ENCODE measurements at regions not wholly inside any gene's neighbourhood (a gene's known extent, or its start where the extent isn't known, plus 50 kb on each side); places are given as distances from the start of the nearest gene placed in this dataset.
"Not testable (repeated sequence)": the region's sequence is repeated elsewhere in the genome, so short reads cannot be mapped to it uniquely, and the experiment has no call there.

- no peak for ATAC-seq
- H3K9me3 Mint-ChIP-seq = no peaks in the 10 kb centered on the region
- no peaks in the 10 kb centered on the region for H3K36me3 Mint-ChIP-seq
- H3K4me1 Mint-ChIP-seq = no peaks in the 10 kb centered on the region
- H3K27ac Mint-ChIP-seq = no peak overlapping the region
- no peaks in the 10 kb centered on the region for H3K27me3 Mint-ChIP-seq
- no peak overlapping the region for H3K4me3 Mint-ChIP-seq
Measured at GRCh38 chr9:22718653-22719052, 272.0 kb downstream of the DMRTA1 start.

- no peaks in the 10 kb centered on the region for H3K27me3 Mint-ChIP-seq
- no peak overlapping the region for H3K27ac Mint-ChIP-seq
- H3K9me3 Mint-ChIP-seq = no peaks in the 10 kb centered on the region
- no peak for ATAC-seq
- H3K36me3 Mint-ChIP-seq = no peaks in the 10 kb centered on the region
- no peak overlapping the region for H3K4me3 Mint-ChIP-seq
- H3K4me1 Mint-ChIP-seq = no peaks in the 10 kb centered on the region
Measured at GRCh38 chr9:22722492-22722891, 275.9 kb downstream of the DMRTA1 start.

- no peak for ATAC-seq
- Mint-ChIP-seq H3K4me1 (no peaks in the 10 kb centered on the region), H3K27ac (no peak overlapping the region), H3K27me3 (no peaks in the 10 kb centered on the region), H3K36me3 (no peaks in the 10 kb centered on the region), H3K4me3 (no peak overlapping the region), H3K9me3 (peaks cover 4% of the 10 kb centered on the region)
Measured at GRCh38 chr9:22731786-22732185, 285.2 kb downstream of the DMRTA1 start.

DNA sequence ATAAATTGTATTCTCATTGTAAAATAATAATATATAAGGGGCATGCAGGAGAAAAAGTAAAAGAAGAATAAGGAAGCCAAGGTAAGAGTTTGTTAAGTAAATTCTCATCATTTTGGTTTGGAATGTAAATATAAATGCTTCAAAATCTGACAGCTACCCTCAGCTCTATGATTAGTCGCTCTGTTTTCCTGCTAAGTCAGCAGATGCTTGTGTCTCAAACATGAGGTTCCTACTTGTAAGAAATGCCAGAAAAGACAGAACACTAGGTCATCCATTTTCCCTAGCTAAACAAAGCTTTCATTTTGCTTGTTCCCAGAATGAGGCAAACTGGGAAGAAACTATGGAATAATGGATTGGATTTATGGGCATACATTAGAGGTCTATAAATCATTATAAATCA is 293.1 kb downstream of the DMRTA1 start:
- no peaks in the 10 kb centered on the region for H3K36me3 Mint-ChIP-seq
- no peak for ATAC-seq
- H3K27me3 Mint-ChIP-seq = no peaks in the 10 kb centered on the region
- H3K9me3 Mint-ChIP-seq = no peaks in the 10 kb centered on the region
- H3K4me3 Mint-ChIP-seq = no peak overlapping the region
- no peak overlapping the region for H3K27ac Mint-ChIP-seq
- no peaks in the 10 kb centered on the region for H3K4me1 Mint-ChIP-seq

DNA sequence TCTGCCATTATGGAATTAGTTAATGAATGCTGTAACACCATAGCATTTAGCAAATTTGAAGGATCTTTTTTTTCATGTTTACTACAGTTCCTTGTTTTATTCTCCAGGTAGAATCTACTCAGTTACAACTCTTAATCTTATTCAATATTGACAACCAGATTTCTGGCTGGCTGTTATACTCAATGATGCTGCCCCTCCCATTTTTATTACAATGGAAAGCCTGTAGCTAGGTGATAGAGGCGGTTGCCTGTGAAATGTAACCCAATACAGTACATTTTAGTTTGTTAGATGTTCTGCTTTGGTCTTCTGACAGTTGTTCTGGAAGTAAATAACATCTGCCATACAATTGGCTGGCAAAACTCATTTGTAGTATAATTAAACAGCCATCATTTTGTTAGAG is 294.2 kb downstream of the DMRTA1 start:
- Mint-ChIP-seq H3K27ac (no peak overlapping the region), H3K9me3 (no peaks in the 10 kb centered on the region), H3K4me1 (no peaks in the 10 kb centered on the region), H3K27me3 (no peaks in the 10 kb centered on the region), H3K36me3 (no peaks in the 10 kb centered on the region), H3K4me3 (no peak overlapping the region)
- ATAC-seq = no peak

DNA sequence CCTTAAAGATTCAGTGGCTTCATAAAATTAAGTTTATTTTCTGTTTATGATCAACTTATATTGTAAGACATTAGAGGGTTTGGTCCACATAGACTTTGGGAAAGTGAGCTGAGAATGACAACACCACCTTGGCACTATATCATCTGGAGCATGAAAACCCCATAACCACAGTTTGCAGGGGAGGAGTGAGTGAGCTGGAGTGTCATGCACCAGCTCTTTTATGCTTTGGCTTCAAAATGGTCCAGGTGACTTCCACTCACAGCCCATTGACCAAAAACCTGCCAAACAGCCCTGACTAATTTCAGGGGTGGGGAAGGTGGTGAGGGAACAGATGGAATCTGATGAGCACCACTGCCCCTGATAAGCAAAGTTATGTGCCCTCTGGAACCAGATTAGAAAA is 295.8 kb downstream of the DMRTA1 start:
- Mint-ChIP-seq H3K36me3 (no peaks in the 10 kb centered on the region), H3K4me1 (no peaks in the 10 kb centered on the region), H3K27ac (no peak overlapping the region), H3K9me3 (no peaks in the 10 kb centered on the region), H3K27me3 (no peaks in the 10 kb centered on the region), H3K4me3 (no peak overlapping the region)
- no peak for ATAC-seq

GRCh38 chr9:22773501-22774220 is 327.0 kb downstream of the DMRTA1 start:
- Mint-ChIP-seq H3K36me3 (no peaks in the 10 kb centered on the region), H3K4me3 (no peak overlapping the region), H3K27me3 (no peaks in the 10 kb centered on the region), H3K27ac (no peak overlapping the region), H3K4me1 (no peaks in the 10 kb centered on the region), H3K9me3 (no peaks in the 10 kb centered on the region)
- no peak for ATAC-seq

DNA sequence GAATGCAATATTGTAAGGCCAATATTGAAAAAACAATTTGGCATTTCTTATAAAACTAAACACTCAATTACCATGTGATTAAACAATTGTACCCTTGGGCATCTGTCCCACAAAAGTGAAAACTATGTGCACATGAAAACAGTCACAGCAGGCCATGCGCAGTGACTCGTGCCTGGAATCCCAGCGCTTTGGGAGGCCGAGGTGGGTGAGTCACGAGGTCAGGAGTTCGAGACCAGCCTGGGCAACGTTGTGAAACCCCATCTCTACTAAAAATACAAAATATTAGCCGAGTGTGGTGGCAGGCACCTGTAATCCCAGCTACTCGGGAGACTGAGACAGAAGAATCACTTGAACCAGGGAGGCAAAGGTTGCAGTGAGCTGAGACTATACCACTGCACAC is 343.7 kb downstream of the DMRTA1 start:
- H3K9me3 Mint-ChIP-seq = peaks cover 7% of the 10 kb centered on the region
- H3K27me3 Mint-ChIP-seq = no peaks in the 10 kb centered on the region
- no peak overlapping the region for H3K4me3 Mint-ChIP-seq
- no peak for ATAC-seq
- H3K27ac Mint-ChIP-seq = no peak overlapping the region
- no peaks in the 10 kb centered on the region for H3K36me3 Mint-ChIP-seq
- H3K4me1 Mint-ChIP-seq = no peaks in the 10 kb centered on the region

DNA sequence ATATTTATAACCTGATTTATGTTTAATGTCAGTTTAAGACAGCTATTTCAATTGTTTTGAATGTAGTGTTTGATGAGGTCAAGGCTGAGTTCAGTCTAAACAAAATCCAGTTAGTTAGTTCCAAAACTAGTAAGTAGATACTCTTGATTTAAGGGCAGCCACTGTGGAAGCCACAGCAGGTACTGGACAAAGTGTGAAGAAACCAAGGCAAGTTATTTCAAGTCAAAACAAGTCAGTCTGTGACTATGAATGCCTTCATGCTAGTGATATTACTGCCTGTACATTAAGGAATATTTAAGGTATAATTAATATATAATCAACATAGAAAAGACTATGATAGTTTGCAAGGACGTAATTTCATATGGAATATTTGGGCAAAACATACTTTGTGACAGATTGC is 362.3 kb downstream of the DMRTA1 start:
- no peaks in the 10 kb centered on the region for H3K4me1 Mint-ChIP-seq
- ATAC-seq = no peak
- no peak overlapping the region for H3K4me3 Mint-ChIP-seq
- peaks cover 3% of the 10 kb centered on the region for H3K9me3 Mint-ChIP-seq
- no peak overlapping the region for H3K27ac Mint-ChIP-seq
- H3K36me3 Mint-ChIP-seq = no peaks in the 10 kb centered on the region
- H3K27me3 Mint-ChIP-seq = no peaks in the 10 kb centered on the region

DNA sequence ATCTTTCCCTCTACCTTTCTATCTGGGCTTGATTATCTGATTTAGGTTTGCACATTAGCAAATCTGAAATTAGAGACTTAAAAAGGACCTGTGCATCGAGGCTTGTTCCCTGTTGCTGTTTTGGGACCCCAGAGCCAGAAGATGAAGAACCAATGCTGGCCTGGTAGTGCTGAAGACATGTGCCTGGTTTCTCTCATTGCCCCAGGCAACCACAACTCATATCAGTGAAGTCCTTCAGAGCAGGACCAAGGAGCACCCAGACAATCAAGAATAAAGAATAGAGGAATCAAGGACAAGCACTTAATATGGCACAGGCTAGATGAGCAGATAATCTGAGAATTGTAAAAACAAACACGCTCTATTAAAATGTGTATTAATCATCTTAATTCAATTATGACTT is 362.7 kb downstream of the DMRTA1 start:
- Mint-ChIP-seq H3K27ac (no peak overlapping the region), H3K4me3 (no peak overlapping the region), H3K36me3 (no peaks in the 10 kb centered on the region), H3K27me3 (no peaks in the 10 kb centered on the region), H3K4me1 (no peaks in the 10 kb centered on the region), H3K9me3 (peaks cover 3% of the 10 kb centered on the region)
- no peak for ATAC-seq

GRCh38 chr9:22813529-22813928 is 366.9 kb downstream of the DMRTA1 start:
- Mint-ChIP-seq H3K9me3 (no peaks in the 10 kb centered on the region), H3K27ac (no peak overlapping the region), H3K4me3 (no peak overlapping the region), H3K4me1 (no peaks in the 10 kb centered on the region), H3K36me3 (no peaks in the 10 kb centered on the region), H3K27me3 (no peaks in the 10 kb centered on the region)
- ATAC-seq = no peak

GRCh38 chr9:22815246-22815645 is 368.6 kb downstream of the DMRTA1 start:
- Mint-ChIP-seq H3K27ac (no peak overlapping the region), H3K27me3 (no peaks in the 10 kb centered on the region), H3K36me3 (no peaks in the 10 kb centered on the region), H3K4me1 (no peaks in the 10 kb centered on the region), H3K4me3 (no peak overlapping the region), H3K9me3 (peaks cover 3% of the 10 kb centered on the region)
- no peak for ATAC-seq

DNA sequence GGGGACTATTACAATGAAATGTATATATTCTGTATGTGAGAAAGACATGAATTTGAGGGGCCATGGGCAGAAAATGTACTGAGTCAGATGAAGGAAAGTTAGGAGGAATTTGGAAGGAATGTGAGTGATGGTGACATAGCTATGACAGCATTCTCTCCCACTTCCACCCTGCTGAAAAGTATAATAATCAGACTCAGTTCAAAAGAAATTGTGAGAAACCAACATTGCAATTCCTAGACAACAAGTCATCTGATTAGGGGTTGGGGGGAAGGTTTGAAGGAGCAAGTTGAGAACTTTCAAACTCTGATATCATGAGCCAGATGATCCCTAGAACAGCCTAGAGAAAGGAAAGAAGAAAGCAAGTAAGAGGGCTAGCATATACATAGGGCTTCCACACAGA is 370.6 kb downstream of the DMRTA1 start:
- H3K27ac Mint-ChIP-seq = no peak overlapping the region
- H3K36me3 Mint-ChIP-seq = no peaks in the 10 kb centered on the region
- no peak for ATAC-seq
- no peak overlapping the region for H3K4me3 Mint-ChIP-seq
- H3K9me3 Mint-ChIP-seq = peaks cover 3% of the 10 kb centered on the region
- H3K4me1 Mint-ChIP-seq = no peaks in the 10 kb centered on the region
- H3K27me3 Mint-ChIP-seq = no peaks in the 10 kb centered on the region

DNA sequence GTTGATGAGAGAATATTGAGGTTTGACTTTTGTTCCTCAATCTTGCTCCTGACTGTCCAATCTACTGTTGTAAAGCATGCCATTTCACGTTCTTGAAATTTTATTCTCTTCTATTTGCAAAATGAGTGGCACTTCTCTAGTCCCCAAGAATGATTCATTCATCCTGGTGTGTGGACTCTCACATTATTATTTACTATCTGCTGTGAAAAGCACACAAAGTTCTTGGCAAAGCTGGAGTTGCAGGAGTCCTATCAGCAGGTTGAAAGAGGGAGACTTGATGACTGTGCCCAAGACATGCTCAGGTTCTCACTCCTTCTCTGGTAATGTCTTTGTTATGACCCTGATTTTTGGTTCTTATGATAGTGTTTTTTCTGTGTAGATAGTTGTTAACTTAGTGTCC is 382.6 kb downstream of the DMRTA1 start:
- peaks cover 7% of the 10 kb centered on the region for H3K9me3 Mint-ChIP-seq
- no peak overlapping the region for H3K27ac Mint-ChIP-seq
- no peaks in the 10 kb centered on the region for H3K27me3 Mint-ChIP-seq
- H3K36me3 Mint-ChIP-seq = no peaks in the 10 kb centered on the region
- no peak overlapping the region for H3K4me3 Mint-ChIP-seq
- H3K4me1 Mint-ChIP-seq = no peaks in the 10 kb centered on the region
- ATAC-seq = no peak

GRCh38 chr9:22838266-22838665 is 391.6 kb downstream of the DMRTA1 start:
- no peak overlapping the region for H3K4me3 Mint-ChIP-seq
- no peak overlapping the region for H3K27ac Mint-ChIP-seq
- H3K9me3 Mint-ChIP-seq = no peaks in the 10 kb centered on the region
- no peaks in the 10 kb centered on the region for H3K4me1 Mint-ChIP-seq
- H3K36me3 Mint-ChIP-seq = no peaks in the 10 kb centered on the region
- no peak for ATAC-seq
- H3K27me3 Mint-ChIP-seq = no peaks in the 10 kb centered on the region

DNA sequence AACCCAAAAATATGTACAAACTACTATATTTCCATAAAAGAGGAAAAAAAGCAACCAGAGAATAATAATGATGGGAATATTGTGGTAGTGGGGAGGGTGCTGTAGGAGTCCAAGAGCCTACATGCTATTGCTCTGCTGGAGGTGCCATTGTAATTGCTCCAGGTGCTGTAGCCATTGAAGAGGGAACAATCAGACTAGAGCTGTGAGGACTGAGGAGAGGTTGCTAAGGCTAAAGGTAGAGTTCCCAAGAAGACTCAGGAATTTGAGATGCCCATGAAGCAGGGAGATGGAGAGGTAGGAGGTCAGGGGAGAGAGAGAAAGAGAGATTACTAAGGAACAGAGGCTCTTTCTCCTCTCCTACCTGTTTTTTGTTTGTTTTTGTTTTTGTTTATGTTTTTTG is 394.0 kb downstream of the DMRTA1 start:
- ATAC-seq = no peak
- no peaks in the 10 kb centered on the region for H3K27me3 Mint-ChIP-seq
- no peak overlapping the region for H3K27ac Mint-ChIP-seq
- peaks cover 4% of the 10 kb centered on the region for H3K9me3 Mint-ChIP-seq
- no peaks in the 10 kb centered on the region for H3K4me1 Mint-ChIP-seq
- H3K36me3 Mint-ChIP-seq = no peaks in the 10 kb centered on the region
- no peak overlapping the region for H3K4me3 Mint-ChIP-seq

- ATAC-seq, H3K27ac Mint-ChIP-seq, H3K27me3 Mint-ChIP-seq, H3K36me3 Mint-ChIP-seq, H3K4me3 Mint-ChIP-seq, H3K4me1 Mint-ChIP-seq: not testable (repeated sequence)
- H3K9me3 Mint-ChIP-seq = peaks cover 16% of the 10 kb centered on the region
Measured at GRCh38 chr9:22845243-22845642, 398.6 kb downstream of the DMRTA1 start.

Measured in stimulated activated memory B cell treated with anti-CD40 and anti-IgM and Interleukin-4, amounts not matched to agents 10 μg/mL and 1 μg/mL and 100 μg/mL, for 72 hours (primary cell).